ENCODE measurements at regions not wholly inside any gene's neighbourhood (a gene's known extent, or its start where the extent isn't known, plus 50 kb on each side); places are given as distances from the start of the nearest gene placed in this dataset.

DNA sequence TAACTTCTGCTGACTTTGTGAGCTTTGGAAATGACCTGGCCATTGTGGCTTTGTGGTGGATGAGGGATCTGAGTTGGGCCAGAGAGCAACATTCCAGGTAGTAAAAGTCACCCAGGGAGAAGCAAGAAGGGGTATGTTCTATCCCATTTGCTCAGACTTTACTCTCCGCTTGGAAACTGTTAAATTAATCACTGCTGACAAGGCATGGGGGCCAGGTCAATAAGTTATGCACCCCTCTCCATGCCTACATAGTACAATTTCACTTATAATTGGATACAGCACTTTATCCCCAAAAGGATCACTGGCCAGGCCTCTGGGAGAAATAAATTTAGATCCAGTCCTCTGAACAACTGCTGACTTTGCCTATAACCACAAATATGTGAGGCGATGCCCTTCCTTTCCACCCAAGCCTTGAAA, 92.1 kb downstream of the RPRM start:
- TF ChIP-seq, protein P1, sequence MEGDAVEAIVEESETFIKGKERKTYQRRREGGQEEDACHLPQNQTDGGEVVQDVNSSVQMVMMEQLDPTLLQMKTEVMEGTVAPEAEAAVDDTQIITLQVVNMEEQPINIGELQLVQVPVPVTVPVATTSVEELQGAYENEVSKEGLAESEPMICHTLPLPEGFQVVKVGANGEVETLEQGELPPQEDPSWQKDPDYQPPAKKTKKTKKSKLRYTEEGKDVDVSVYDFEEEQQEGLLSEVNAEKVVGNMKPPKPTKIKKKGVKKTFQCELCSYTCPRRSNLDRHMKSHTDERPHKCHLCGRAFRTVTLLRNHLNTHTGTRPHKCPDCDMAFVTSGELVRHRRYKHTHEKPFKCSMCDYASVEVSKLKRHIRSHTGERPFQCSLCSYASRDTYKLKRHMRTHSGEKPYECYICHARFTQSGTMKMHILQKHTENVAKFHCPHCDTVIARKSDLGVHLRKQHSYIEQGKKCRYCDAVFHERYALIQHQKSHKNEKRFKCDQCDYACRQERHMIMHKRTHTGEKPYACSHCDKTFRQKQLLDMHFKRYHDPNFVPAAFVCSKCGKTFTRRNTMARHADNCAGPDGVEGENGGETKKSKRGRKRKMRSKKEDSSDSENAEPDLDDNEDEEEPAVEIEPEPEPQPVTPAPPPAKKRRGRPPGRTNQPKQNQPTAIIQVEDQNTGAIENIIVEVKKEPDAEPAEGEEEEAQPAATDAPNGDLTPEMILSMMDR (IDR thresholded peaks at IDR 0.05): no peak
- TF ChIP-seq EZH2 (IDR thresholded peaks at IDR 0.05): no peak
